Naive thymus-derived CD4-positive, alpha-beta T cell (primary cell): ENCODE measurements at regions not wholly inside any gene's neighbourhood (a gene's known extent, or its start where the extent isn't known, plus 50 kb on each side); places are given as distances from the start of the nearest gene placed in this dataset.
A peak's percentile ranks its signal among the peaks of the same experiment; 100 is the strongest.

Source experiments
- ATAC-seq: fragments of 150-1000 bp; cut with Tn5 transposase; 2 replicates; pipeline ENCODE4 v1.10.0; 2021; ENCODE audit warnings: mild to moderate bottlenecking, moderate library complexity
- CTCF ChIA-PET: fragments of 350-600 bp; sonication (Branson Sonifier 250); formaldehyde crosslinking; loops from one replicate; lab custom pipeline; 2021; ENCODE audit warnings: antibody characterized with exemption; lab: Charles Lee
- POLR2A ChIA-PET: fragments of 350-600 bp; sonication (Branson Sonifier 250); formaldehyde crosslinking; loops from one replicate; lab custom pipeline; 2021; ENCODE audit warnings: antibody characterized with exemption, inconsistent platforms; lab: Charles Lee
- DNase-seq, 9 donors: peaks; one replicate each; pipeline versions ENCODE4 v3.0.0 to v3.0.0-alpha.2; 2020 to 2022; ENCODE audit warnings: mixed read lengths in 1 of 9
- H3K27ac ChIP-seq: one replicate; pipeline ENCODE4 v1.7.0; 2013; ENCODE audit warnings: mild to moderate bottlenecking, low read depth, low read length, moderate library complexity
- H3K27me3 ChIP-seq, 2 donors: one replicate each; pipeline ENCODE4 v1.7.0; 2013; ENCODE audit warnings: low read length in 2 of 2, mild to moderate bottlenecking in 2 of 2, moderate library complexity in 2 of 2; ENCODE audit not compliant: control insufficient read depth in 2 of 2, insufficient read depth in 2 of 2
- H3K36me3 ChIP-seq, 3 experiments: 1 replicate in 2 of 3; 2 replicates in 1 of 3; pipeline ENCODE4 v1.7.0; 2013; ENCODE audit warnings: low read length in 3 of 3, mild to moderate bottlenecking in 3 of 3, moderate library complexity in 1 of 3; ENCODE audit not compliant: insufficient read depth in 3 of 3, control insufficient read depth in 2 of 3
- H3K4me1 ChIP-seq, 2 donors: one replicate each; pipeline ENCODE4 v1.7.0; 2013; ENCODE audit warnings: low read length in 2 of 2, mild to moderate bottlenecking in 2 of 2, moderate library complexity in 1 of 2; ENCODE audit not compliant: control insufficient read depth in 2 of 2, insufficient read depth in 2 of 2
- H3K4me3 ChIP-seq: 2 replicates; pipeline ENCODE4 v1.7.0; 2013; ENCODE audit warnings: mild to moderate bottlenecking, low read length
- H3K9me3 ChIP-seq, 3 experiments: 1 replicate in 2 of 3; 2 replicates in 1 of 3; pipeline ENCODE4 v1.7.0; 2013; ENCODE audit warnings: low read length in 3 of 3; ENCODE audit not compliant: control insufficient read depth in 2 of 3
- H3K27ac Mint-ChIP-seq, 9 donors: one replicate each; pipeline ENCODE4 v1.8.0; 2020 to 2022; ENCODE audit warnings: mixed read lengths in 9 of 9, mild to moderate bottlenecking in 8 of 9, moderate library complexity in 5 of 9, inconsistent platforms in 2 of 9
- H3K27me3 Mint-ChIP-seq, 5 donors: one replicate each; pipeline ENCODE4 v1.8.0; 2021 to 2022; ENCODE audit warnings: mixed read lengths in 5 of 5, mild to moderate bottlenecking in 1 of 5
- H3K36me3 Mint-ChIP-seq, 5 donors: one replicate each; pipeline ENCODE4 v1.8.0; 2020 to 2022; ENCODE audit warnings: mixed read lengths in 5 of 5, mild to moderate bottlenecking in 3 of 5, inconsistent platforms in 1 of 5
- H3K4me1 Mint-ChIP-seq, 7 donors: one replicate each; pipeline ENCODE4 v1.8.0; 2020 to 2022; ENCODE audit warnings: mixed read lengths in 7 of 7, mild to moderate bottlenecking in 3 of 7, inconsistent platforms in 1 of 7
- H3K4me3 Mint-ChIP-seq, 10 donors: one replicate each; pipeline ENCODE4 v1.8.0; 2020 to 2022; ENCODE audit warnings: mild to moderate bottlenecking in 10 of 10, mixed read lengths in 10 of 10, moderate library complexity in 6 of 10, inconsistent platforms in 2 of 10
- H3K9me3 Mint-ChIP-seq, 11 donors: one replicate each; pipeline ENCODE4 v1.8.0; 2020 to 2022; ENCODE audit warnings: mixed read lengths in 11 of 11, mild to moderate bottlenecking in 4 of 11, inconsistent platforms in 1 of 11, moderate library complexity in 1 of 11
- intact Hi-C, 2 donors: fragments of 100-400 bp; cut with micrococcal nuclease; formaldehyde crosslinking; loops; one replicate each; pipeline ENCODE4 v1.15.1; 2023

- H3K27me3 ChIP-seq = no peaks in the 10 kb centered on the region
- intact Hi-C loops = loop anchor here (1.0 kb wide), 4 partner anchors 30 to 107 kb away; partner anchors contain the start of gene IRF2BPL (in 1 of the 2)
- DNase-seq (peak in 8 of 9 donors; percentile 50 to 90 (median 69)), ATAC-seq (peak; percentile 73)
- H3K27me3 Mint-ChIP-seq = no peaks in the 10 kb centered on the region
- H3K4me1 ChIP-seq = peaks cover 52 to 72% of the 10 kb centered on the region in 2 donors
- H3K4me3 ChIP-seq = peak overlapping the region; percentile 6
- POLR2A ChIA-PET = interaction anchor here (0.6 kb wide), 2 partner anchors 14 to 114 kb away, joined by 3 to 4 read pairs; no protein-coding TSS in a partner anchor
- H3K4me1 Mint-ChIP-seq = peaks cover 50 to 96% (median 86%) of the 10 kb centered on the region in 7 donors
- H3K36me3 ChIP-seq = no peaks in the 10 kb centered on the region
- H3K9me3 ChIP-seq = no peaks in the 10 kb centered on the region
- peak overlapping the region; percentile 65 for H3K27ac ChIP-seq
- H3K4me3 Mint-ChIP-seq = peak overlapping the region; percentile 65 to 88 (median 80)
- peaks cover 0 to 3% (median 0%) of the 10 kb centered on the region in 11 donors for H3K9me3 Mint-ChIP-seq
- CTCF ChIA-PET = no interaction called here
- peak overlapping the region; percentile 56 to 96 (median 90) for H3K27ac Mint-ChIP-seq
- H3K36me3 Mint-ChIP-seq = no peaks in the 10 kb centered on the region
Observed at GRCh38 chr14:76926521-76927251, 100.5 kb downstream of the LRRC74A start.

- peaks cover 41 to 64% of the 10 kb centered on the region in 2 donors for H3K4me1 ChIP-seq
- Mint-ChIP-seq H3K36me3 (no peaks in the 10 kb centered on the region), H3K4me3 (peak overlapping the region in 3 of 10 donors; percentile 21 to 84 (median 50))
Observed at GRCh38 chr14:76925097-76925441, 98.9 kb downstream of the LRRC74A start.

GRCh38 chr14:76924371-76925096, 98.3 kb downstream of the LRRC74A start:
- CTCF ChIA-PET = interaction anchor here (1.2 kb wide), 2 partner anchors 23 to 129 kb away, joined by 4 read pairs; no protein-coding TSS in a partner anchor
- peaks cover 0 to 3% (median 0%) of the 10 kb centered on the region in 11 donors for H3K9me3 Mint-ChIP-seq

More at GRCh38 chr14:76925097-76925441, 98.9 kb downstream of the LRRC74A start:
- ChIA-PET CTCF (interaction anchor here (1.2 kb wide), 1 partner anchor 23 kb away, joined by 4 read pairs; no protein-coding TSS in a partner anchor), POLR2A (interaction anchor here (0.6 to 0.9 kb wide), 2 partner anchors 9 to 20 kb away, joined by 3 read pairs; no protein-coding TSS in a partner anchor)
- H3K36me3 ChIP-seq = no peaks in the 10 kb centered on the region
- Mint-ChIP-seq H3K27ac (peak overlapping the region in 6 of 9 donors; percentile 7 to 84 (median 62)), H3K27me3 (no peaks in the 10 kb centered on the region), H3K4me1 (peaks cover 37 to 95% (median 86%) of the 10 kb centered on the region in 7 donors), H3K9me3 (peaks cover 0 to 3% (median 0%) of the 10 kb centered on the region in 11 donors)
- DNase-seq = no peak
- no peaks in the 10 kb centered on the region for H3K9me3 ChIP-seq
- H3K27ac ChIP-seq = no peak overlapping the region
- H3K4me3 ChIP-seq = no peak overlapping the region
- ATAC-seq = no peak
- intact Hi-C loops = no loop called here
- no peaks in the 10 kb centered on the region for H3K27me3 ChIP-seq

GRCh38 chr14:76923431-76924370, 97.5 kb downstream of the LRRC74A start:
- POLR2A ChIA-PET = interaction anchor here (0.8 to 1.2 kb wide), 3 partner anchors 19 to 32 kb away, joined by 3 to 4 read pairs (median 3); no protein-coding TSS in a partner anchor
- no peak overlapping the region for H3K27ac ChIP-seq
- DNase-seq (no peak), ATAC-seq (no peak)
- H3K27me3 ChIP-seq = no peaks in the 10 kb centered on the region
- H3K4me3 Mint-ChIP-seq = peak overlapping the region in 1 of 10 donors; percentile 41
- no peaks in the 10 kb centered on the region for H3K36me3 ChIP-seq
- no peaks in the 10 kb centered on the region for H3K9me3 ChIP-seq
- H3K4me3 ChIP-seq = no peak overlapping the region
- CTCF ChIA-PET = interaction anchor here (0.8 to 1.2 kb wide), 5 partner anchors 19 to 130 kb away, joined by 3 to 4 read pairs (median 4); no protein-coding TSS in a partner anchor
- peaks cover 0 to 3% (median 0%) of the 10 kb centered on the region in 11 donors for H3K9me3 Mint-ChIP-seq
- intact Hi-C loops = no loop called here
- H3K4me1 Mint-ChIP-seq = peaks cover 34 to 93% (median 85%) of the 10 kb centered on the region in 7 donors
- H3K27me3 Mint-ChIP-seq = no peaks in the 10 kb centered on the region
- H3K27ac Mint-ChIP-seq = peak overlapping the region in 7 of 9 donors; percentile 48 to 82 (median 54)
- H3K4me1 ChIP-seq = peaks cover 27 to 59% of the 10 kb centered on the region in 2 donors
- no peaks in the 10 kb centered on the region for H3K36me3 Mint-ChIP-seq

More at GRCh38 chr14:76924371-76925096, 98.3 kb downstream of the LRRC74A start:
- DNase-seq = peak in 5 of 9 donors; percentile 32 to 72 (median 41)
- H3K27ac ChIP-seq = no peak overlapping the region
- intact Hi-C loops = no loop called here
- peak overlapping the region in 8 of 9 donors; percentile 7 to 84 (median 54) for H3K27ac Mint-ChIP-seq
- peaks cover 36 to 63% of the 10 kb centered on the region in 2 donors for H3K4me1 ChIP-seq
- POLR2A ChIA-PET = interaction anchor here (0.6 to 0.9 kb wide), 2 partner anchors 8 to 20 kb away, joined by 3 read pairs; no protein-coding TSS in a partner anchor
- no peaks in the 10 kb centered on the region for H3K27me3 ChIP-seq
- H3K4me3 ChIP-seq = no peak overlapping the region
- ATAC-seq = peak; percentile 55
- H3K4me3 Mint-ChIP-seq = peak overlapping the region in 1 of 10 donors; percentile 84
- no peaks in the 10 kb centered on the region for H3K27me3 Mint-ChIP-seq
- H3K36me3 ChIP-seq = no peaks in the 10 kb centered on the region
- H3K9me3 ChIP-seq = no peaks in the 10 kb centered on the region
- H3K36me3 Mint-ChIP-seq = no peaks in the 10 kb centered on the region
- peaks cover 35 to 95% (median 87%) of the 10 kb centered on the region in 7 donors for H3K4me1 Mint-ChIP-seq

GRCh38 chr14:76922584-76922983, 96.4 kb downstream of the LRRC74A start:
- H3K4me1 ChIP-seq = peaks cover 16 to 47% of the 10 kb centered on the region in 2 donors
- POLR2A ChIA-PET = interaction anchor here (0.6 to 1.2 kb wide), 5 partner anchors 20 to 178 kb away, joined by 3 to 5 read pairs (median 3); no protein-coding TSS in a partner anchor
- intact Hi-C loops = no loop called here
- CTCF ChIA-PET = interaction anchor here (0.7 to 2.1 kb wide), 6 partner anchors 20 to 148 kb away, joined by 3 to 9 read pairs (median 4); no protein-coding TSS in a partner anchor
- H3K27me3 ChIP-seq = no peaks in the 10 kb centered on the region
- peak overlapping the region in 3 of 10 donors; percentile 12 to 64 (median 16) for H3K4me3 Mint-ChIP-seq
- H3K27ac Mint-ChIP-seq = peak overlapping the region in 6 of 9 donors; percentile 34 to 62 (median 48)
- ATAC-seq (no peak), DNase-seq (no peak)
- no peaks in the 10 kb centered on the region for H3K27me3 Mint-ChIP-seq
- H3K4me3 ChIP-seq = no peak overlapping the region
- no peak overlapping the region for H3K27ac ChIP-seq
- peaks cover 0 to 3% (median 0%) of the 10 kb centered on the region in 11 donors for H3K9me3 Mint-ChIP-seq
- H3K36me3 Mint-ChIP-seq = no peaks in the 10 kb centered on the region
- H3K9me3 ChIP-seq = no peaks in the 10 kb centered on the region
- H3K4me1 Mint-ChIP-seq = peaks cover 26 to 88% (median 82%) of the 10 kb centered on the region in 7 donors
- no peaks in the 10 kb centered on the region for H3K36me3 ChIP-seq
